ENCODE measurements at regions not wholly inside any gene's neighbourhood (a gene's known extent, or its start where the extent isn't known, plus 50 kb on each side); places are given as distances from the start of the nearest gene placed in this dataset.

GRCh38 chr5:83856881-83857280 lies 136.2 kb upstream of the HAPLN1 start:
- POLR2A ChIA-PET = no interaction called here
- 27% methylated on average over 6 of the region's 6 CpGs for WGBS (ENCODE audit: low lambda C conversion rate)
- CTCF ChIA-PET (ENCODE audit: low intra/inter-chr PET ratio, low total read pairs) = no interaction called here
- in situ Hi-C loops (cut with HindIII; ENCODE audit: extremely low pct_ligation_motif_present, low pct_unique_long_range_greater_than_20kb) (no loop called here), intact Hi-C loops (cut with micrococcal nuclease; ENCODE audit: unreplicated experiment) (no loop called here)
- no peaks in the 10 kb centered on the region for H3K4me1 ChIP-seq (ENCODE audit: insufficient read depth, low read length)
- no TSS peak for BruUV-seq (replicated peaks)
- no peak overlapping the region for H2AFZ ChIP-seq (ENCODE audit: low read length)
- no peak for ATAC-seq
- H3K9ac ChIP-seq (ENCODE audit: insufficient read depth, low read depth, low read length) = no peak overlapping the region
- H3K4me3 ChIP-seq (replicated peaks in 1 of 3; ENCODE audit: insufficient read depth in 1 of 3, low read depth in 2 of 3, low read length in 3 of 3) = no peak overlapping the region
- H3K36me3 ChIP-seq (replicated peaks in 1 of 2; ENCODE audit: control insufficient read depth in 1 of 2, insufficient read depth in 2 of 2, low read length in 2 of 2) = no peaks in the 10 kb centered on the region
- no peaks in the 10 kb centered on the region for H3K27me3 ChIP-seq (ENCODE audit: control insufficient read depth in 1 of 2, insufficient read depth in 2 of 2, low read length in 2 of 2)
- no peak overlapping the region for H3K27ac ChIP-seq (ENCODE audit: extremely low read length, insufficient read depth, low read length)
- no peaks in the 10 kb centered on the region for H4K20me1 ChIP-seq (ENCODE audit: insufficient read depth, low read length)
- no peaks in the 10 kb centered on the region for H3K79me2 ChIP-seq (ENCODE audit: insufficient read depth, low read length)
- DNase-seq (ENCODE audit: low spot score) = no peak
- no peak overlapping the region for H3K4me2 ChIP-seq (ENCODE audit: low read depth, low read length)
- no peak for FAIRE-seq
- no peaks in the 10 kb centered on the region for H3K9me3 ChIP-seq (ENCODE audit: low read length)
- TF ChIP-seq ARID5B (CRISPR knock-in tag; IDR thresholded peaks at IDR 0.05) (no peak), SNAPC4 (CRISPR knock-in tag; IDR thresholded peaks at IDR 0.05) (no peak), KMT2A (CRISPR knock-in tag; IDR thresholded peaks at IDR 0.05) (no peak), ZNF335 (CRISPR knock-in tag; IDR thresholded peaks at IDR 0.05) (no peak), TFE3 (CRISPR knock-in tag; IDR thresholded peaks at IDR 0.05) (no peak), ZNF644 (CRISPR knock-in tag; IDR thresholded peaks at IDR 0.05; ENCODE audit: low read depth) (no peak), RBAK (CRISPR knock-in tag; IDR thresholded peaks at IDR 0.05) (no peak), SP2 (CRISPR knock-in tag; IDR thresholded peaks at IDR 0.05) (no peak)
- TF ChIP-seq, protein P1, sequence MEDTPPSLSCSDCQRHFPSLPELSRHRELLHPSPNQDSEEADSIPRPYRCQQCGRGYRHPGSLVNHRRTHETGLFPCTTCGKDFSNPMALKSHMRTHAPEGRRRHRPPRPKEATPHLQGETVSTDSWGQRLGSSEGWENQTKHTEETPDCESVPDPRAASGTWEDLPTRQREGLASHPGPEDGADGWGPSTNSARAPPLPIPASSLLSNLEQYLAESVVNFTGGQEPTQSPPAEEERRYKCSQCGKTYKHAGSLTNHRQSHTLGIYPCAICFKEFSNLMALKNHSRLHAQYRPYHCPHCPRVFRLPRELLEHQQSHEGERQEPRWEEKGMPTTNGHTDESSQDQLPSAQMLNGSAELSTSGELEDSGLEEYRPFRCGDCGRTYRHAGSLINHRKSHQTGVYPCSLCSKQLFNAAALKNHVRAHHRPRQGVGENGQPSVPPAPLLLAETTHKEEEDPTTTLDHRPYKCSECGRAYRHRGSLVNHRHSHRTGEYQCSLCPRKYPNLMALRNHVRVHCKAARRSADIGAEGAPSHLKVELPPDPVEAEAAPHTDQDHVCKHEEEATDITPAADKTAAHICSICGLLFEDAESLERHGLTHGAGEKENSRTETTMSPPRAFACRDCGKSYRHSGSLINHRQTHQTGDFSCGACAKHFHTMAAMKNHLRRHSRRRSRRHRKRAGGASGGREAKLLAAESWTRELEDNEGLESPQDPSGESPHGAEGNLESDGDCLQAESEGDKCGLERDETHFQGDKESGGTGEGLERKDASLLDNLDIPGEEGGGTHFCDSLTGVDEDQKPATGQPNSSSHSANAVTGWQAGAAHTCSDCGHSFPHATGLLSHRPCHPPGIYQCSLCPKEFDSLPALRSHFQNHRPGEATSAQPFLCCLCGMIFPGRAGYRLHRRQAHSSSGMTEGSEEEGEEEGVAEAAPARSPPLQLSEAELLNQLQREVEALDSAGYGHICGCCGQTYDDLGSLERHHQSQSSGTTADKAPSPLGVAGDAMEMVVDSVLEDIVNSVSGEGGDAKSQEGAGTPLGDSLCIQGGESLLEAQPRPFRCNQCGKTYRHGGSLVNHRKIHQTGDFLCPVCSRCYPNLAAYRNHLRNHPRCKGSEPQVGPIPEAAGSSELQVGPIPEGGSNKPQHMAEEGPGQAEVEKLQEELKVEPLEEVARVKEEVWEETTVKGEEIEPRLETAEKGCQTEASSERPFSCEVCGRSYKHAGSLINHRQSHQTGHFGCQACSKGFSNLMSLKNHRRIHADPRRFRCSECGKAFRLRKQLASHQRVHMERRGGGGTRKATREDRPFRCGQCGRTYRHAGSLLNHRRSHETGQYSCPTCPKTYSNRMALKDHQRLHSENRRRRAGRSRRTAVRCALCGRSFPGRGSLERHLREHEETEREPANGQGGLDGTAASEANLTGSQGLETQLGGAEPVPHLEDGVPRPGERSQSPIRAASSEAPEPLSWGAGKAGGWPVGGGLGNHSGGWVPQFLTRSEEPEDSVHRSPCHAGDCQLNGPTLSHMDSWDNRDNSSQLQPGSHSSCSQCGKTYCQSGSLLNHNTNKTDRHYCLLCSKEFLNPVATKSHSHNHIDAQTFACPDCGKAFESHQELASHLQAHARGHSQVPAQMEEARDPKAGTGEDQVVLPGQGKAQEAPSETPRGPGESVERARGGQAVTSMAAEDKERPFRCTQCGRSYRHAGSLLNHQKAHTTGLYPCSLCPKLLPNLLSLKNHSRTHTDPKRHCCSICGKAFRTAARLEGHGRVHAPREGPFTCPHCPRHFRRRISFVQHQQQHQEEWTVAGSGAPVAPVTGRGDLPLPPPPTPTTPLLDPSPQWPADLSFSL (CRISPR knock-in tag; IDR thresholded peaks at IDR 0.05) = no peak

Data from HepG2 (cell line).